ENCODE measurements at regions not wholly inside any gene's neighbourhood (a gene's known extent, or its start where the extent isn't known, plus 50 kb on each side); places are given as distances from the start of the nearest gene placed in this dataset.
"Not testable (repeated sequence)": the region's sequence is repeated elsewhere in the genome, so short reads cannot be mapped to it uniquely, and the experiment has no call there.

- DNase-seq, result no peak
Observed at GRCh38 chr17:68697850-68698361, 96.7 kb upstream of the FAM20A start.

- DNase-seq, result no peak
Observed at GRCh38 chr17:68695659-68696058, 94.5 kb upstream of the FAM20A start.

GRCh38 chr17:68694791-68695485 lies 93.8 kb upstream of the FAM20A start:
- DNase-seq, result no peak

- DNase-seq, result no peak
Observed at GRCh38 chr17:68693896-68694295, 92.7 kb upstream of the FAM20A start.

- DNase-seq, result no peak
Observed at GRCh38 chr17:68693466-68693865, 92.3 kb upstream of the FAM20A start.

GRCh38 chr17:68686108-68686988 lies 85.2 kb upstream of the FAM20A start:
- DNase-seq, result no peak

GRCh38 chr17:68684949-68685357 lies 83.8 kb upstream of the FAM20A start:
- DNase-seq, result no peak

GRCh38 chr17:68682903-68683302 lies 81.7 kb upstream of the FAM20A start:
- DNase-seq, result no peak

GRCh38 chr17:68679882-68680281 lies 78.7 kb upstream of the FAM20A start:
- DNase-seq, result no peak

GRCh38 chr17:68676856-68677255 lies 75.7 kb upstream of the FAM20A start:
- DNase-seq, result no peak

- no peak for DNase-seq
Observed at GRCh38 chr17:68675723-68676122, 74.6 kb upstream of the FAM20A start.

GRCh38 chr17:68674029-68674925 lies 73.1 kb upstream of the FAM20A start:
- DNase-seq, result no peak

GRCh38 chr17:68670967-68671693 lies 70.0 kb upstream of the FAM20A start:
- no peak for DNase-seq

- DNase-seq, result not testable (repeated sequence)
Observed at GRCh38 chr17:68666438-68666837, 65.3 kb upstream of the FAM20A start.

- no peak for DNase-seq
Observed at GRCh38 chr17:68665373-68665772, 64.2 kb upstream of the FAM20A start.

GRCh38 chr17:68662479-68662878 lies 61.3 kb upstream of the FAM20A start:
- DNase-seq, result no peak

GRCh38 chr17:68662037-68662432 lies 60.9 kb upstream of the FAM20A start:
- DNase-seq, result no peak

GRCh38 chr17:68661265-68662036 lies 60.3 kb upstream of the FAM20A start:
- DNase-seq, result no peak

GRCh38 chr17:68660302-68660701 lies 59.1 kb upstream of the FAM20A start:
- no peak for DNase-seq

- no peak for DNase-seq
Observed at GRCh38 chr17:68658999-68659780, 58.0 kb upstream of the FAM20A start.

GRCh38 chr17:68657576-68657975 lies 56.4 kb upstream of the FAM20A start:
- no peak for DNase-seq
